ENCODE measurements at regions not wholly inside any gene's neighbourhood (a gene's known extent, or its start where the extent isn't known, plus 50 kb on each side); places are given as distances from the start of the nearest gene placed in this dataset.

GRCh38 chr4:116244771-116245170 is 840.6 kb downstream of the TRAM1L1 start:
- ATAC-seq (no peak), DNase-seq (ENCODE audit: low spot score) (no peak), FAIRE-seq (no peak)
- H3K9me3 ChIP-seq (ENCODE audit: low read length), result no peaks in the 10 kb centered on the region
- intact Hi-C loops (cut with micrococcal nuclease; ENCODE audit: unreplicated experiment), result no loop called here
- no peaks in the 10 kb centered on the region; a peak in 1 of 5 replicates for H3K27me3 ChIP-seq (ENCODE audit: control insufficient read depth in 1 of 2, insufficient read depth in 2 of 2, low read length in 2 of 2)
- no peaks in the 10 kb centered on the region for H4K20me1 ChIP-seq (ENCODE audit: insufficient read depth, low read length)
- in situ Hi-C loops (cut with HindIII; ENCODE audit: extremely low pct_ligation_motif_present, low pct_unique_long_range_greater_than_20kb), result no loop called here
- no peaks in the 10 kb centered on the region for H3K4me1 ChIP-seq (ENCODE audit: insufficient read depth, low read length)
- no peak overlapping the region for H2AFZ ChIP-seq (ENCODE audit: low read length)
- H3K9ac ChIP-seq (ENCODE audit: insufficient read depth, low read depth, low read length), result no peak overlapping the region
- H3K36me3 ChIP-seq (replicated peaks in 1 of 2; ENCODE audit: control insufficient read depth in 1 of 2, insufficient read depth in 2 of 2, low read length in 2 of 2), result no peaks in the 10 kb centered on the region
- ChIA-PET POLR2A (no interaction called here), CTCF (ENCODE audit: low intra/inter-chr PET ratio, low total read pairs) (no interaction called here)
- no peak overlapping the region for H3K4me3 ChIP-seq (replicated peaks in 1 of 3; ENCODE audit: insufficient read depth in 1 of 3, low read depth in 2 of 3, low read length in 3 of 3)
- 0% methylated on average over 1 of the region's 1 CpG for WGBS (ENCODE audit: low lambda C conversion rate)
- no peaks in the 10 kb centered on the region for H3K79me2 ChIP-seq (ENCODE audit: insufficient read depth, low read length)
- TF ChIP-seq REL (CRISPR knock-in tag; conservative IDR thresholded peaks at IDR 0.05), result no peak
- no peak for TF ChIP-seq ZNF614 (CRISPR knock-in tag; IDR thresholded peaks at IDR 0.05; ENCODE audit: borderline replicate concordance)
- no peak for TF ChIP-seq ZNF720 (CRISPR knock-in tag; IDR thresholded peaks at IDR 0.05)
- no peak for TF ChIP-seq ZBTB3 (CRISPR knock-in tag; IDR thresholded peaks at IDR 0.05; ENCODE audit: borderline replicate concordance, low read depth)
- no peak for TF ChIP-seq ZNF547 (CRISPR knock-in tag; IDR thresholded peaks at IDR 0.05)
- no peak for TF ChIP-seq BCLAF1 (IDR thresholded peaks at IDR 0.05)
- no peak for TF ChIP-seq MXD1 (CRISPR knock-in tag; IDR thresholded peaks at IDR 0.05)
- TF ChIP-seq CAMTA2 (CRISPR knock-in tag; IDR thresholded peaks at IDR 0.05; ENCODE audit: borderline replicate concordance), result no peak
- TF ChIP-seq MTA3 (CRISPR knock-in tag; IDR thresholded peaks at IDR 0.05), result no peak
- no peak overlapping the region for H3K27ac ChIP-seq (ENCODE audit: extremely low read length, insufficient read depth, low read length)
- BruUV-seq (replicated peaks), result no TSS peak
- no peak overlapping the region for H3K4me2 ChIP-seq (ENCODE audit: low read depth, low read length)

Measured in HepG2 (cell line).